SU-DHL-6 (cell line): ENCODE measurements at regions not wholly inside any gene's neighbourhood (a gene's known extent, or its start where the extent isn't known, plus 50 kb on each side); places are given as distances from the start of the nearest gene placed in this dataset.

ENCODE experiments used
- H2AFZ ChIP-seq: fragments of 200-600 bp; sonication (generic); 2 replicates; pipeline ENCODE4 v1.6.1; 2014; ENCODE audit warnings: low read depth, mild to moderate bottlenecking, moderate library complexity, mixed read lengths, antibody characterized with exemption, low read length; ENCODE audit not compliant: severe bottlenecking
- H3F3A ChIP-seq: fragments of 200-600 bp; shearing (Covaris generic); 2 replicates; pipeline ENCODE4 v1.6.0; 2016; ENCODE audit warnings: antibody characterized with exemption, mild to moderate bottlenecking; ENCODE audit not compliant: insufficient read depth
- H3K27ac ChIP-seq: fragments of 200-600 bp; sonication (generic); 2 replicates; pipeline ENCODE4 v1.5.1; 2016; ENCODE audit warnings: low read depth, mild to moderate bottlenecking, low read length, moderate library complexity, mixed read lengths
- H3K27me3 ChIP-seq: fragments of 200-600 bp; sonication (generic), shearing (Covaris generic); 2 replicates; pipeline ENCODE4 v1.6.0; 2014; ENCODE audit warnings: mild to moderate bottlenecking, low read length
- H3K36me3 ChIP-seq: fragments of 200-600 bp; sonication (generic); 2 replicates; pipeline ENCODE4 v1.6.1; 2014; ENCODE audit warnings: mild to moderate bottlenecking, low read length, mixed read lengths
- H3K4me2 ChIP-seq: fragments of 300-600, 200-600 bp; shearing (Covaris generic), sonication (generic); 2 replicates; pipeline ENCODE4 v1.6.0; 2014; ENCODE audit warnings: low read length, low read depth, mild to moderate bottlenecking; ENCODE audit not compliant: poor library complexity, severe bottlenecking
- H3K4me3 ChIP-seq: fragments of 200-600 bp; sonication (generic); 2 replicates; pipeline ENCODE4 v1.5.1; 2014; ENCODE audit warnings: antibody characterized with exemption, low read length, mild to moderate bottlenecking, mixed read lengths; ENCODE audit not compliant: insufficient read depth, poor library complexity, severe bottlenecking
- H3K79me2 ChIP-seq: fragments of 200-600 bp; sonication (generic); 2 replicates; pipeline ENCODE4 v1.6.1; 2014; ENCODE audit warnings: mild to moderate bottlenecking, low read length, moderate library complexity; ENCODE audit not compliant: insufficient read depth
- H3K9ac ChIP-seq: fragments of 200-600 bp; sonication (generic); 2 replicates; pipeline ENCODE4 v1.7.0; 2014; ENCODE audit warnings: mild to moderate bottlenecking, low read length
- H3K9me2 ChIP-seq: fragments of 200-600 bp; sonication (generic); replicated peaks from 2 replicates; pipeline ENCODE4 v1.6.1; 2014; ENCODE audit warnings: low read length; ENCODE audit not compliant: insufficient read depth
- H3K9me3 ChIP-seq: fragments of 200-600 bp; sonication (generic); 2 replicates; pipeline ENCODE4 v1.6.1; 2014; ENCODE audit warnings: low read length, mixed read lengths; ENCODE audit not compliant: insufficient read depth
- H4K20me1 ChIP-seq: fragments of 200-600 bp; sonication (generic); 2 replicates; pipeline ENCODE4 v1.6.1; 2014; ENCODE audit warnings: low read depth, mild to moderate bottlenecking, antibody characterized with exemption, low read length, moderate library complexity, mixed read lengths
- CTCF ChIP-seq: fragments of 200-600 bp; sonication (generic); IDR thresholded peaks from one replicate; pipeline ENCODE4 v1.5.1; 2017; ENCODE audit warnings: antibody characterized with exemption, mild to moderate bottlenecking, low read length, moderate library complexity; ENCODE audit not compliant: insufficient read depth, poor library complexity, severe bottlenecking
- EZH2phosphoT487 ChIP-seq: fragments of 200-600 bp; sonication (generic), shearing (Covaris generic); conservative IDR thresholded peaks from 2 replicates; pipeline ENCODE4 v1.6.1; 2018; ENCODE audit warnings: mild to moderate bottlenecking, antibody characterized with exemption, low read length, moderate library complexity, mixed read lengths

GRCh38 chr2:120638450-120638849 is 97.2 kb upstream of the GLI2 start:
- no peak for TF ChIP-seq CTCF
- no peak for TF ChIP-seq EZH2phosphoT487
- Histone ChIP-seq H3K9me2 (no peaks in the 10 kb centered on the region), H3K4me3 (no peak overlapping the region), H3K36me3 (no peaks in the 10 kb centered on the region), H2AFZ (no peak overlapping the region), H3K4me2 (no peak overlapping the region), H3K79me2 (no peaks in the 10 kb centered on the region), H3K27ac (no peak overlapping the region), H3K9me3 (no peaks in the 10 kb centered on the region), H4K20me1 (no peaks in the 10 kb centered on the region), H3K9ac (no peak overlapping the region), H3F3A (no peaks in the 10 kb centered on the region), H3K27me3 (no peaks in the 10 kb centered on the region)

GRCh38 chr2:120641366-120641771 is 94.3 kb upstream of the GLI2 start:
- Histone ChIP-seq H3K4me2 (no peak overlapping the region), H3K79me2 (no peaks in the 10 kb centered on the region), H2AFZ (no peak overlapping the region), H3K9me3 (no peaks in the 10 kb centered on the region), H3K4me3 (no peak overlapping the region), H3F3A (no peaks in the 10 kb centered on the region), H3K9me2 (no peaks in the 10 kb centered on the region), H3K9ac (no peak overlapping the region), H3K27ac (no peak overlapping the region), H4K20me1 (no peaks in the 10 kb centered on the region), H3K36me3 (no peaks in the 10 kb centered on the region), H3K27me3 (no peaks in the 10 kb centered on the region)
- TF ChIP-seq CTCF, result no peak
- TF ChIP-seq EZH2phosphoT487, result no peak

GRCh38 chr2:120642646-120643045 is 93.0 kb upstream of the GLI2 start:
- H3K4me3 ChIP-seq, result no peak overlapping the region
- H4K20me1 ChIP-seq, result no peaks in the 10 kb centered on the region
- no peak overlapping the region for H3K27ac ChIP-seq
- TF ChIP-seq CTCF (no peak), EZH2phosphoT487 (no peak)
- no peaks in the 10 kb centered on the region for H3K79me2 ChIP-seq
- no peak overlapping the region for H3K9ac ChIP-seq
- no peaks in the 10 kb centered on the region for H3K9me3 ChIP-seq
- no peaks in the 10 kb centered on the region for H3K36me3 ChIP-seq
- no peaks in the 10 kb centered on the region for H3F3A ChIP-seq
- H3K27me3 ChIP-seq, result no peaks in the 10 kb centered on the region
- H3K9me2 ChIP-seq, result no peaks in the 10 kb centered on the region
- no peak overlapping the region for H3K4me2 ChIP-seq
- H2AFZ ChIP-seq, result no peak overlapping the region
